HCT116 (cell line): ENCODE measurements at regions not wholly inside any gene's neighbourhood (a gene's known extent, or its start where the extent isn't known, plus 50 kb on each side); places are given as distances from the start of the nearest gene placed in this dataset.

Experiments used
- EGR1 ChIP-seq: IDR thresholded peaks from 2 replicates; pipeline ENCODE4 v1.6.1; 2012; ENCODE audit warnings: low read depth
- ELF1 ChIP-seq: IDR thresholded peaks from 2 replicates; pipeline ENCODE4 v1.6.1; 2012; ENCODE audit warnings: low read depth, borderline replicate concordance
- EZH2 ChIP-seq: fragments of 200-600 bp; sonication (generic); IDR thresholded peaks from 2 replicates; pipeline ENCODE4 v1.6.1; 2017; ENCODE audit warnings: antibody characterized with exemption, mixed run types
- EZH2phosphoT487 ChIP-seq: fragments of 200-600 bp; IDR thresholded peaks from 2 replicates; pipeline ENCODE4 v1.6.1; 2018; ENCODE audit warnings: antibody characterized with exemption, borderline replicate concordance
- JUND ChIP-seq: IDR thresholded peaks from 2 replicates; pipeline ENCODE4 v1.6.1; 2012
- POLR2A ChIP-seq: IDR thresholded peaks from 2 replicates; pipeline ENCODE4 v1.7.0; 2011; ENCODE audit warnings: borderline replicate concordance; ENCODE audit not compliant: insufficient read depth, insufficient read length; ENCODE audit errors: extremely low read depth
- POLR2AphosphoS5 ChIP-seq: IDR thresholded peaks from 2 replicates; pipeline ENCODE4 v1.6.1; 2011; ENCODE audit warnings: mild to moderate bottlenecking, low read depth, low read length, moderate library complexity
- RAD21 ChIP-seq: IDR thresholded peaks from 2 replicates; pipeline ENCODE4 v1.6.1; 2012; ENCODE audit warnings: low read depth, mild to moderate bottlenecking
- SIN3A ChIP-seq: IDR thresholded peaks from 2 replicates; pipeline ENCODE4 v1.6.1; 2012; ENCODE audit warnings: low read depth
- SP1 ChIP-seq: IDR thresholded peaks from 2 replicates; pipeline ENCODE4 v1.6.1; 2012; ENCODE audit warnings: low read depth
- YY1 ChIP-seq: IDR thresholded peaks from 2 replicates; pipeline ENCODE4 v1.6.1; 2011; ENCODE audit warnings: low read length, low read depth, moderate library complexity, mild to moderate bottlenecking; ENCODE audit not compliant: insufficient replicate concordance; ENCODE audit errors: extremely low read depth
- TF ChIP-seq, protein P1 (sequence below): IDR thresholded peaks from 2 replicates; pipeline ENCODE4 v1.6.1; 2012; ENCODE audit warnings: low read depth
- TF ChIP-seq, protein P2 (sequence below), 3 experiments: fragments of 200-600 bp in 1 of 3; sonication (generic) in 1 of 3; IDR thresholded peaks in 2 of 3; conservative IDR thresholded peaks in 1 of 3; 2 replicates each; pipeline ENCODE4 v1.5.1; 2012 to 2017; ENCODE audit warnings: low read depth in 2 of 3, low read length in 2 of 3, antibody characterized with exemption in 1 of 3, borderline replicate concordance in 1 of 3, control low read depth in 1 of 3, mild to moderate bottlenecking in 1 of 3, mixed read lengths in 1 of 3, mixed run types in 1 of 3, moderate library complexity in 1 of 3; ENCODE audit not compliant: insufficient read depth in 1 of 3
- TF ChIP-seq, protein P3 (sequence below): IDR thresholded peaks from 2 replicates; pipeline ENCODE4 v1.6.1; 2012

- TF ChIP-seq, protein P1, sequence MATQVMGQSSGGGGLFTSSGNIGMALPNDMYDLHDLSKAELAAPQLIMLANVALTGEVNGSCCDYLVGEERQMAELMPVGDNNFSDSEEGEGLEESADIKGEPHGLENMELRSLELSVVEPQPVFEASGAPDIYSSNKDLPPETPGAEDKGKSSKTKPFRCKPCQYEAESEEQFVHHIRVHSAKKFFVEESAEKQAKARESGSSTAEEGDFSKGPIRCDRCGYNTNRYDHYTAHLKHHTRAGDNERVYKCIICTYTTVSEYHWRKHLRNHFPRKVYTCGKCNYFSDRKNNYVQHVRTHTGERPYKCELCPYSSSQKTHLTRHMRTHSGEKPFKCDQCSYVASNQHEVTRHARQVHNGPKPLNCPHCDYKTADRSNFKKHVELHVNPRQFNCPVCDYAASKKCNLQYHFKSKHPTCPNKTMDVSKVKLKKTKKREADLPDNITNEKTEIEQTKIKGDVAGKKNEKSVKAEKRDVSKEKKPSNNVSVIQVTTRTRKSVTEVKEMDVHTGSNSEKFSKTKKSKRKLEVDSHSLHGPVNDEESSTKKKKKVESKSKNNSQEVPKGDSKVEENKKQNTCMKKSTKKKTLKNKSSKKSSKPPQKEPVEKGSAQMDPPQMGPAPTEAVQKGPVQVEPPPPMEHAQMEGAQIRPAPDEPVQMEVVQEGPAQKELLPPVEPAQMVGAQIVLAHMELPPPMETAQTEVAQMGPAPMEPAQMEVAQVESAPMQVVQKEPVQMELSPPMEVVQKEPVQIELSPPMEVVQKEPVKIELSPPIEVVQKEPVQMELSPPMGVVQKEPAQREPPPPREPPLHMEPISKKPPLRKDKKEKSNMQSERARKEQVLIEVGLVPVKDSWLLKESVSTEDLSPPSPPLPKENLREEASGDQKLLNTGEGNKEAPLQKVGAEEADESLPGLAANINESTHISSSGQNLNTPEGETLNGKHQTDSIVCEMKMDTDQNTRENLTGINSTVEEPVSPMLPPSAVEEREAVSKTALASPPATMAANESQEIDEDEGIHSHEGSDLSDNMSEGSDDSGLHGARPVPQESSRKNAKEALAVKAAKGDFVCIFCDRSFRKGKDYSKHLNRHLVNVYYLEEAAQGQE, result no peak
- TF ChIP-seq, protein P2, sequence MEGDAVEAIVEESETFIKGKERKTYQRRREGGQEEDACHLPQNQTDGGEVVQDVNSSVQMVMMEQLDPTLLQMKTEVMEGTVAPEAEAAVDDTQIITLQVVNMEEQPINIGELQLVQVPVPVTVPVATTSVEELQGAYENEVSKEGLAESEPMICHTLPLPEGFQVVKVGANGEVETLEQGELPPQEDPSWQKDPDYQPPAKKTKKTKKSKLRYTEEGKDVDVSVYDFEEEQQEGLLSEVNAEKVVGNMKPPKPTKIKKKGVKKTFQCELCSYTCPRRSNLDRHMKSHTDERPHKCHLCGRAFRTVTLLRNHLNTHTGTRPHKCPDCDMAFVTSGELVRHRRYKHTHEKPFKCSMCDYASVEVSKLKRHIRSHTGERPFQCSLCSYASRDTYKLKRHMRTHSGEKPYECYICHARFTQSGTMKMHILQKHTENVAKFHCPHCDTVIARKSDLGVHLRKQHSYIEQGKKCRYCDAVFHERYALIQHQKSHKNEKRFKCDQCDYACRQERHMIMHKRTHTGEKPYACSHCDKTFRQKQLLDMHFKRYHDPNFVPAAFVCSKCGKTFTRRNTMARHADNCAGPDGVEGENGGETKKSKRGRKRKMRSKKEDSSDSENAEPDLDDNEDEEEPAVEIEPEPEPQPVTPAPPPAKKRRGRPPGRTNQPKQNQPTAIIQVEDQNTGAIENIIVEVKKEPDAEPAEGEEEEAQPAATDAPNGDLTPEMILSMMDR (IDR thresholded peaks at IDR 0.05 in 2 of 3, conservative IDR thresholded peaks at IDR 0.05 in 1 of 3; ENCODE audit: borderline replicate concordance in 1 of 3, insufficient read depth in 1 of 3, low read depth in 2 of 3, low read length in 2 of 3), result no peak
- no peak for TF ChIP-seq POLR2A
- no peak for TF ChIP-seq JUND
- no peak for TF ChIP-seq ELF1
- TF ChIP-seq EZH2, result no peak
- TF ChIP-seq EZH2phosphoT487, result no peak
- TF ChIP-seq, protein P3, sequence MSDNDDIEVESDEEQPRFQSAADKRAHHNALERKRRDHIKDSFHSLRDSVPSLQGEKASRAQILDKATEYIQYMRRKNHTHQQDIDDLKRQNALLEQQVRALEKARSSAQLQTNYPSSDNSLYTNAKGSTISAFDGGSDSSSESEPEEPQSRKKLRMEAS, result no peak
- no peak for TF ChIP-seq POLR2AphosphoS5
- no peak for TF ChIP-seq SIN3A
- no peak for TF ChIP-seq YY1
- TF ChIP-seq SP1, result no peak
- no peak for TF ChIP-seq EGR1
- no peak for TF ChIP-seq RAD21
Observed at GRCh38 chr1:45275054-45275453, 51.6 kb upstream of the HPDL start.
